ENCODE measurements at regions not wholly inside any gene's neighbourhood (a gene's known extent, or its start where the extent isn't known, plus 50 kb on each side); places are given as distances from the start of the nearest gene placed in this dataset.

- Mint-ChIP-seq H3K36me3 (ENCODE audit: insufficient read depth in 1 of 3, low read depth in 3 of 3) (peaks cover 0 to under 1% (median 0%) of the 10 kb centered on the region in 3 experiments; a peak in 1 of 7 replicates), H3K9me3 (no peaks in the 10 kb centered on the region), H3K27me3 (ENCODE audit: low read depth) (no peaks in the 10 kb centered on the region), H3K27ac (no peak overlapping the region), H3K4me1 (peaks cover 0 to 1% of the 10 kb centered on the region in 2 experiments; a peak in 2 of 4 replicates), H3K4me3 (no peak overlapping the region)
- Histone ChIP-seq H3K14ac (ENCODE audit: insufficient read depth, low read length) (no peak overlapping the region), H2BK15ac (ENCODE audit: low read depth, low read length) (no peak overlapping the region), H3K79me1 (ENCODE audit: insufficient read depth, low read depth, low read length, poor library complexity, severe bottlenecking) (no peaks in the 10 kb centered on the region), H3K9me3 (ENCODE audit: control insufficient read depth, low read depth, low read length) (no peaks in the 10 kb centered on the region), H3K27ac (ENCODE audit: insufficient read length, low read depth, low read length) (no peak overlapping the region), H3T11ph (ENCODE audit: low read length) (no peak overlapping the region), H4K8ac (replicated peaks; ENCODE audit: insufficient read length, low read depth, low read length) (no peak overlapping the region), H3K56ac (ENCODE audit: insufficient read length, low read depth, low read length) (no peak overlapping the region), H2BK120ac (ENCODE audit: low read depth, low read length, poor library complexity, severe bottlenecking) (no peak overlapping the region), H2AFZ (ENCODE audit: low read length) (no peak overlapping the region), H3K9ac (ENCODE audit: extremely low read depth, insufficient read length, low read length) (no peak overlapping the region), H4K5ac (ENCODE audit: insufficient read length, low read depth, low read length) (no peak overlapping the region), H3K23ac (ENCODE audit: insufficient read length, low read depth, low read length) (no peak overlapping the region), H2BK12ac (ENCODE audit: insufficient read length, low read depth, low read length) (no peak overlapping the region), H3K23me2 (ENCODE audit: insufficient read length, low read depth, low read length, poor library complexity, severe bottlenecking) (no peaks in the 10 kb centered on the region), H2BK20ac (ENCODE audit: low read depth, low read length, poor library complexity, severe bottlenecking) (no peak overlapping the region), H3K18ac (ENCODE audit: insufficient read length, low read depth, low read length) (no peak overlapping the region), H3K4me1 (ENCODE audit: insufficient read depth, low read length) (no peaks in the 10 kb centered on the region), H3K27me3 (ENCODE audit: insufficient read depth, low read length) (no peaks in the 10 kb centered on the region), H3K79me2 (ENCODE audit: insufficient read depth, low read length) (no peaks in the 10 kb centered on the region), H4K20me1 (ENCODE audit: control insufficient read depth, insufficient read depth, insufficient read length) (no peaks in the 10 kb centered on the region), H3K4ac (ENCODE audit: low read depth, low read length) (no peak overlapping the region), H4K91ac (ENCODE audit: insufficient read length, low read depth, low read length) (no peak overlapping the region), H3K4me2 (ENCODE audit: insufficient read depth, insufficient read length, low read length) (no peak overlapping the region), H2BK5ac (ENCODE audit: insufficient read length, low read length) (no peak overlapping the region), H2AK5ac (ENCODE audit: insufficient read length, low read length) (no peak overlapping the region)
- WGBS (ENCODE audit: extremely low coverage, insufficient read length, low lambda C conversion rate) = no CpG with 5 or more reads among the region's 4 CpGs
- no peak for DNase-seq
- TF ChIP-seq CTCF (conservative IDR thresholded peaks at IDR 0.05) = no peak
Measured at GRCh38 chr18:27497246-27497645, 312.1 kb upstream of the CHST9 start.
